ENCODE measurements at regions not wholly inside any gene's neighbourhood (a gene's known extent, or its start where the extent isn't known, plus 50 kb on each side); places are given as distances from the start of the nearest gene placed in this dataset.
"Not testable (repeated sequence)": the region's sequence is repeated elsewhere in the genome, so short reads cannot be mapped to it uniquely, and the experiment has no call there.

DNA sequence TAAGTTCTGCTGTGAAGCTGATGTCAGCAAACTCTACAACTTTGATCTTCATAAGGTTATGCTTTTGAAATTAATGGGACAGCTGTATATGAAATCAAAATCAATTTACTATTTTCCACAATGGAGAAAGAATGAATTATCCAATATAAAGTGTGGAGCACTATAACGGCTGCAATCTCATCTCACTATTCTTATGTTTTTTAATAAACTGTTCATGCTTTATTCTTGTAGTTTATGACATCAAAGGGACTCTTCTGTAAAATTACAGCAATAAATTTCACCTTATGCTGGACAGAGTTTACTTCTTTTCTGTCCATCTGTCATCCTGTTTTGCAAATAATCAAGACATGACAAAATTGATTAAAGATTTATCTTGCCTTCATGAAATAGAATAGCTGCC is 192.5 kb downstream of the TECRL start:
- no peak for DNase-seq (ENCODE audit: low read depth in 4 of 4, low spot score in 3 of 4)

DNA sequence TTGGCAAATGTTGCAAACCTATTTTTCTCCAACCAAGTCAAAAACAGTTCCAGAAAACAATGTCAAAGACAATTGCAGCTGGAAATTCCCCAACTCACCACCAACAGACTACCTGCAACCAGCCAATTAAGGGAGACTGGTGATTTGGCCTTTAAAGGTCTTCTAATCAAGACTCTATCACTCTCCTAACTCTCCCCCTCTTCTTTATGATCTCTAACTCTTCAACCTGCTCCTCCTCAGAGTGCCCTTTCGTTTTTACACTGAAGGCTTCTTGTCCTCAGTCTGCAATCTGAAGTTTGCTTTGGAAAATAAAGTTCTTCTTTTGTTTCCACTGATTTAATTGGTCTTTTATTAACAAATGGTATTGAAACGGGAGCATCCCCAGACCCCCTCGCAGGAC is 203.9 kb downstream of the TECRL start:
- DNase-seq (ENCODE audit: low read depth in 4 of 4, low spot score in 3 of 4) = no peak

DNA sequence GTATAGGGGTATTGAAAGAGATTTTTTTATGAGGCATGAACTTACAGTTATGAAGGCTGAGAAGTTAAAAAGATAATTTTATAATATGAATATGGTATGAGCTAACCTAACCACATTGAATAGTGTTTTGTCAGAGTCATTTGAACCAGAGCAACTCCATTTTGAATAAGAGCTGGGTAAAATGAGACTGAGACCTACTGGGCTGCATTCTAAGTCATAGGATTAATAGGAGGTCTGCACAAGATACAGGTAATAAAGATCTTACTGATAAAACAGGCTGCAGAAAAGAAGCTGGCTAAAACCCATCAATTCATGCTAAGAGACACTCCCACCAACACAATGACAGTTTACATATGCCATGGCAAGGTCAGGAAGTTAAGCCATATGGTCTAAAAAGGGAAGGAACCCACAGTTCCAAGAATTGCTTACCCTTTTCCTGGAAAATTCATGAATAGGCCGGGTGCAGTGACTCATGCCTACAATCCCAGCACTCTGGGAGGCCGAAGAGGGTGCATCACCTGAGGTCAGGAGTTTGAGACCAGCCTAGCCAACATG is 209.2 kb downstream of the TECRL start:
- no peak for DNase-seq (ENCODE audit: low read depth in 4 of 4, low spot score in 3 of 4)

DNA sequence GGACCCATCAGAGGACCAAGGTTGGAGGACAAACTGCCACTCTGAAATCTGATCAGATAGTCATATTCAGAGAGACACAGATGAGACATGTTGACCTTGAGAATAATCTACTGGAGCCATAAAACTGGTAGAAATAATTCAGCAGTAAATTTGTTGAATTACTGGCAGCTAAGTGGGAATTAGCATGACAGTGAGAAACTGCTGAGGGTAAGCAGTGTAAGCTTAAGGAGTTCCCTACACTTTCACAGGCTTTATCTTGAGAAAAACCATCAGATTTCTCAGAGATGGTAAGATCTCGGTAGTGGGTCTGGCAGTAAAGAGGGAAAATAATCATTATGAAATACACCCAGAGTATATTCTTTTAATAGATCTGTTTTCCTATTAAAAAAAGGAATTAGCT is 213.7 kb downstream of the TECRL start:
- DNase-seq (ENCODE audit: low read depth in 4 of 4, low spot score in 3 of 4) = no peak

DNA sequence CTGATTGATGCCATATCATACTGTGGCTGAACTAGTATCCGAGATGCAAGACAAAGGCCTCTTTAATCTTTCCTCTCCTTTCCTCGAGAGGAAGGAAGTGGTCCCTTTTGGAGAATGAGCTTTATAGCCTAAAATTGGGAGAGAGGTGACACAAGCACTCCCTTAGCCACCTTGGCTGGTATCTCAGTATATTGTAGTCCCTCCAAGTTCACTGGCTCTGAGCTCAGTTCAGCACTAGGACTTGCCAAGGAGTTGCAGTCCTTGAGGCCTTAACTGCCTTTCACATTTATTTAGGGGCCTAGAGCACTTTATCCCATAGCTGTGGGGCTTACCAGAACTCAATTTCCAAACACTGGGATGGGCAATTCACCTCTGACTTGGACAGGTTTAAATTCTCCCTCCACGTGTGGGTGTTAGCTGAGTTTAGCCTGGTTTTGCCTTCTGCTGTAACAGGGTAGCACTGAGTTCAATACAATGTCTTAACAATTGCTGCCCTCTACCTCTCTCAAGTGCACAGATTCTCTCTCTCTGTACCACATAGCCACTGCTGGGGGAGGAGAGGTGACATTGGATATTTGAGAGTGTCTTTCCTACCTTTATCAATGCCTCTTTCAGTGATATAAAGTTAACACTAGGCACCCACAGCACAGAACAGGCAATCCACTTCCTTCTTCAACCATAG is 216.4 kb downstream of the TECRL start:
- no peak for DNase-seq (ENCODE audit: low read depth in 4 of 4, low spot score in 3 of 4)

DNA sequence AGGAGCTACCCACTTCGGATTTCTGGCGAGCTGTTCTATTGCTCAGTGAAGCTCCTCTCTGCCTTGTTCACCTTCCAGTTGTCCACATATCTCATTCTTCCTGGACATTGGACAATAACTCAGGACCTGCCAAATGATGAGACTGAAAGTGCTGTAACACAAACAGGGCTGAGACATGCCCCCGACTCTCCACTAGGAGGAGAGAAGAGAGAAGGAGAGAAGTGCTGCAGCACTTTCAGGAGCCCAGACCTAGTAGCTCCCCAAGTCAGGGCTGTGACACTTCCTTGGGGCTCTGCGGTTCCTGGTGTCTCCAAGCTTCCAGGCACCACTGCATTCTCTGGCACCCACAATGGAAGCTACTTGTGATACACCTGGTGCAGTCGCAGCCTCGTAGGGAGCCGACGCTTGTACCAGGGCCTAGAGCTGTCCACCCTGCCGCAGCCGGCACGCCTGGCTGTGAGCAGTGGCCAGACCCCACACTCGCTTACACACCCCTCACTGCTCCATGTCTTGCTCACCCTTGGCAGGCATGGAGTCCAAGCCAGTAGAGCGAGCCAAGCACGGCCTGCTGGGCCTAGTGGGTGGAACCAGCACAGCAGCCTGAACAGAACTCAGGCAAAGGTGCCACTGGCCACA is 234.9 kb downstream of the TECRL start:
- no peak for DNase-seq (ENCODE audit: low read depth in 4 of 4, low spot score in 3 of 4)

DNA sequence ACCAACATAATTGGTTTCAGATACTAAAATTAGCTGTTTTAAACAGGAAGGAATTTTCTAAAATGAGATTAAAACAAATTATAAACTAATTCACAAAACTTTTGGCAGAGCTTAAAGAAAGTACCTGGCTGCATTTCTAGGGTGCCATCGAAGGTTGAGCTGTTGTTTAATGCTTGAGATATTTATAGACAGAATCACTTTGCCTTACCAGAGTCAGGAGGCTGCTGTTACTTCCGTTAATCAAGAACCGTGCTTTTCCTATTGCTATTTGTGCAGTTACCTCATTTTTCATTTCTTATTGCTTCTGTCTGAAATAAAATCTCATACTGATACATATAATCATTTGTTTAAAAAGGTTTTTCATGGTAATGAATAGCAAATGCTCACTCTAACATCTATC is 242.9 kb downstream of the TECRL start:
- DNase-seq (ENCODE audit: low read depth in 4 of 4, low spot score in 3 of 4) = no peak

DNA sequence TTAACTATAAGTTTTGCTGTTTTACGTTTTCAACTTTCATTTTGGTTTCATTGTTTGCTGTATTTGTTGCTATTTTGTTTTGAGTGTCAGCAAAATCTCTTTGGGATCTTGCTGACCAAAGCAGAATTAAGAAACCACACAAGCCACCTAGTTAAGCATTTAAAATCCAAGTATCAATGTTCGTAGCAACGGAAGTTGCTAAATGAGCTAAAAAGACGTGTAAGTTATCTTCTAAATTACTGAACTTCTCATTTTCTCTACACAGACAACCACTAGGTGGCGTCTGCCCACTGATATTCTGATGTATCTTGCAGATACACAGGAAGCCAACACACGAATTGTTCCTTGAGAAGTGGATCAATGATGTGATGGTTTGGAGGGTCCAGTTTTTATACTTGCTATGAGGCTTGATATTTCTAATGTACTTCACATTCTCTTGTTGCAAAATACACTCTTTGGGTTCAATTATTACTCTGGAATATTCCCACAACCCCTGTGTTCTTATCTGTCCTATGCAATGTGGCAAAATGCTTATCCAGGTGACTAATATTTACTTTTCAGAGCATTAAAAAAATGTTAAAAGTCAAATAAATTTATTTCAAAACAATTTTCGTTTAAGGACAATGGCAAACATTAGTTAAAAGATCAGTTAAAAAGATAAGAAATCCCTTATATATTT is 250.5 kb downstream of the TECRL start:
- DNase-seq (ENCODE audit: low read depth in 4 of 4, low spot score in 3 of 4) = peak in 3 of 4 donors; percentile 20 to 26 (median 24)

DNA sequence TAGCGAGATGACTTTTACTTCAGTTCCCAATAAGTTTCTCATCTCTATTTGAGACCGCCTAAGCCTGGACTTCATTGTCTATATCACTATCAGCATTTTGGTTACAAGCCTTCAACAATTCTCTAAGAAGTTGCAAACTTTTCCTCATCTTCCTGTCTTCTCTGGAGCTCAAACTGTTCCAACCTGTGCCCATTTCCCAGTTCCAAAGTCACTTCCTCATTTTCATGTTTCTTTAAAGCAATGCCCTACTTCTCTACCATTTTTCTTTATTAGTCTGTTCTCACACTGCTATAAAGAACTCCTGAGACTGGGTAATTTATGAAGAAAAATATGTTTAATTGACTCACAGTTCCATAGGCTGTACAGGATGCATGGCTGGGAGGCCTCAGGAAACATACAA is 251.9 kb downstream of the TECRL start:
- no peak for DNase-seq (ENCODE audit: low read depth in 4 of 4, low spot score in 3 of 4)

DNA sequence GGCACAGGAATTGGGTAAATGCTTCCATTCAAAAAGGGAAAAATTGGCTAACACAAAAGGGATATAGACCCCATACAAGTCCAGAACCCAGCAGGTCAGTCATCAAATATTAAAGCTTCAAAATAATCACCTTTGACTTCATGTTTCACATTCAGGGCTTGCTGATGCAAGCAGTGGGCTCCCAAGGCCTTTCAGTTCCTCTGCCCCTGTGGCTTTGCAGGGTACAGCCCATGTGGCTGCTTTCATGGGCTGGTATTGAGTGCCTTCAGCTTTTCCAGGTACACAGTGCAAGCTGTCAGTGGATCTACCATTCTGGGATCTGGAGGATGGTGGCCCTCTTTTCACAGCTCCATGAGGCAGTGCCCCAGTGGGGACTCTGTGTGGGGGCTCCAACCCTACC is 253.0 kb downstream of the TECRL start:
- no peak for DNase-seq (ENCODE audit: low read depth in 4 of 4, low spot score in 3 of 4)

DNA sequence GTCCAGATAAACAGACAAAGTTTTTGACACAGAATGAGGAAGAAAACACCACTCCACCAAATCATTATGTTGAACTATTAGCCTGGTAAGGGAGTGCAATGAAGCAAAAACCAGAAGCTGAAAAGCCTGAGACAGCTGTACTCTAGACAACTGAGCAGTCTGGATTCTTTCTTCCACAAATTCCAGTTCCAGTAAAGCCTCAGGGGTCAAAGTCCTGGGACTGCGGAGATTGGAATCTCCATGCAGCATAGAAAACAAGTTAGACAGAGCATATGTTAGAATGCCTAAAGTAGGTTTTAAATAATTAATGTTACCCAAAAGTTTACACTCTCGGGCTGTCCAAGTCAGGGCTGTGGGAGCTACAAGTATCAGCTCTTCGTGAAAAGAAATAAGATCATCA is 263.2 kb downstream of the TECRL start:
- no peak for DNase-seq (ENCODE audit: low read depth in 4 of 4, low spot score in 3 of 4)

DNA sequence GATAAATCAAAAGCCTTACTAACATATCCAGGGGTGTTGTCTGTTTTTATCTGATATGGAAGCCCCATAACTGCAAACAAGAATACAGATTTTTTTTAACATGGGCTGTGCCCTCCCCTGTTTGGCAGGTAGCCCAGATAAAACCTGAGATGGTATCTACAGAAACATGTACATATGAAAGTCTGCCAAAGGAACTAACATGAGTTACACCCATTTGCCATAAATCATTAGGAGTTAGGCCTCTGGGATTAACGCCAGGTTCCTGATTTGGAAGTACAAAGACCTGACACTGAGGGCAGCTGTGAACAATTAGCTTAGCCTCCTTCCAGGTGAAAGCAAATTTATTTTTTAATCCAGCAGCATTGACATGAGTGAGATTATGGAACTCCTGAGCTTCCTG is 264.3 kb downstream of the TECRL start:
- DNase-seq (ENCODE audit: low read depth in 4 of 4, low spot score in 3 of 4) = no peak

DNA sequence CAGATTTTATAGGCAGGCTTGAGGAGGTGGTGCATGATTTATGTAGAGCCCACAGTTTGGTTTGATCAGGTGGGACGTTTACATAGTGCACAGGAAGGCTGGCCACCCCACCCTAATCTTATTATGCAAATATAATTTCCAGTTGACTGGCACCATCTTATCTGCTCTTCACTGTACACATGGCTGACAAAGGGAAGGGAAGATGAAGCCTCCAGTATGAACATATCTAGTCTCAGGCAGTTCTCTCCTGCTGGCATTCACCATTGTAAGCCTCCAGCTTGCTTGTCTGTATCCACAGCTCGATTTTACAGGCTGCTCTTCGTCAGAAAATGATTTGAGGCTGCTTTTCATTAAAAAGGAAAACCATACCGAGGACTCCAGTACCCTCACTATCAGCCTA is 278.3 kb downstream of the TECRL start:
- DNase-seq (ENCODE audit: low read depth in 4 of 4, low spot score in 3 of 4) = no peak

DNA sequence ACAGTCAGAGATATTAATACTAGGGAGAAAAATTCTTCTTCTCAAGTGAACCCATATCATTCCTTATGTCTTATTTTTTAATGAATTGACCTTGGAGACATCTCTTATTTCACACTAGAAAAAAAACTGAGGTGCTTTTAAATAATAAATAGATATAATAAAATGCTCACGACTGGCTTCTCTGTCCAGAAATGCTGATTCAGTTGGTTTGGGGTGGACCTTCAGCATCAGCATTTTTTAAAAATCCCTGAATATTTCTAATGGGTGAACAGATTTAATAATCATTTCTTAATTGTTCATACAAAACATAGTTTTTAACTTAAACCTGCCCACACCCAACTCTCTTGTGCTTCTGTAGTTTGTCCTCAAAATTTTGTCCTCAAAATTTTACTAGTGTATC is 283.9 kb downstream of the TECRL start:
- no peak for DNase-seq (ENCODE audit: low read depth in 4 of 4, low spot score in 3 of 4)

DNA sequence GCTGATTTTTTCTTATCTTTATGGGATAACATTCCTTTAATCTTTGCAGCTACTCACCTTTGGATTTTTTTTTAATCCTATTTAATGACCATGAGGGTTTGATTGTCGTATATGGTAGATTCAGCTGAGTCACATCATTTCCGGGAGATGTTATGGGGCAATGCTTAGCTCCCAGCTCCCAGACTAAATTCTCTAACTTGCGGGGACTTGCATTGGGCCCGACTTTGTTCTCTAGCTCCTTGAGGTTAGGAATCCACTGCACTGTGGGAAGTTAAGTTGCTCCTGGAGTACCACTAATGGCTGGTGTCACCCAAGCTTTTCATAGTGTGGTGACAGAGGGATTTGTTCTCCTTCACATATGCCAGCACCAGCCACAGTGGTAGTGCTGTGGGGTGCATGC is 287.4 kb downstream of the TECRL start:
- no peak for DNase-seq (ENCODE audit: low read depth in 4 of 4, low spot score in 3 of 4)

DNA sequence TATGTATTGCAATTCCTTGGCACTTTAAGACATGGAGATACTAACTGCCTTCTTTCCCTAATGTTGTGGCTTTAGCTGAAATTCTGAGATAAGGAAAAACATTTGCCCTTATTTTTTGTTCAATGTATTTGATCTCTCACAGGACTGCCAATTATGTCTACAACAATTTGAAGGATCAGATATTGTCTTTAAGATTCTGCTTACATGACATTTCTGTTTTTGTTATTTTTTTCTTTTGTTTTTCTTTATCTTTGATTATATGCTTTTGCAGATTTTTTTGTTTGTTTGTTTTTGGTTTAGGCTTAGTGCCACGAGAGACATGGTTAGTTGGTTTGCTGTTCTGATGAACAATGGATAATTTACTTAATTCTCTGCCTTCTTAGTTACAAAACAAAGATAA is 303.3 kb downstream of the TECRL start:
- no peak for DNase-seq (ENCODE audit: low read depth in 4 of 4, low spot score in 3 of 4)

DNA sequence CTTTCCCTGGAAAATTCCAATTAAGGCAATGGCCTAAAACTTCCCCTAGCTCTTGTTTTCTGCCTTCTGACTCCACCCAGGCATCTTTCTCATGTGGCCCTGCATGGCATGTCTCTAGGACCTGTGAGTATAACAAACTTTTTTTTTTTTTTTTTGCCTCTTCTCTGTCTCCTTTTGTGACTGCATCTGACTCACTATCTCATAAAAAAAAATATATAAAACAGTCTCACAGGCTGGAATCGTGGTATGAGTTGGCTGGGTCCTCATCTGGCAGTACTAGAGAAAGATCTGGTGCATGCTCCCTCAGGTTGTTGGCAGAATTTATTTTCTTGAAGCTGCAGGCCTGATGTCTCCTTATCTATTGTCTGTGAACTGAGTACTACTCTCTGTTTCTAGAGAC is 313.9 kb downstream of the TECRL start:
- DNase-seq (ENCODE audit: low read depth in 4 of 4, low spot score in 3 of 4) = no peak

DNA sequence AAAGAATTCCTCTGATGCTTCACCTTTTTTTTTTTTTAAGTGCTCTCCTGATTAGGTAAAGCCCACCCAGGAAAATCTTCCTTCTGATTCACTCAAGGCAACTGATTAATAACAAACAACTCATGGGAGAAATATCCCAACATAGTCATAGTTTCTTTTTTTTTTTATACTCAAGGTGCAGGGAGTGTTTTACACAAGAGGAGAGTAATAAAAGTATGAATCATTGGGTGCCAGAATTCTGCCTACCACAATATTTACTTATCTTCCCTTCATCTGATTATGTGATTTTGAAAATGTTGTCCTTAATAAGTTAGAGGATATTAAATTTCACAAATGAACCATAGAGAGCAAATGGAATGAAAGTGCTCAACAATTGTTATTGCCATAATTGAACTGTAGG is 329.9 kb downstream of the TECRL start:
- no peak for DNase-seq (ENCODE audit: low read depth in 4 of 4, low spot score in 3 of 4)

DNA sequence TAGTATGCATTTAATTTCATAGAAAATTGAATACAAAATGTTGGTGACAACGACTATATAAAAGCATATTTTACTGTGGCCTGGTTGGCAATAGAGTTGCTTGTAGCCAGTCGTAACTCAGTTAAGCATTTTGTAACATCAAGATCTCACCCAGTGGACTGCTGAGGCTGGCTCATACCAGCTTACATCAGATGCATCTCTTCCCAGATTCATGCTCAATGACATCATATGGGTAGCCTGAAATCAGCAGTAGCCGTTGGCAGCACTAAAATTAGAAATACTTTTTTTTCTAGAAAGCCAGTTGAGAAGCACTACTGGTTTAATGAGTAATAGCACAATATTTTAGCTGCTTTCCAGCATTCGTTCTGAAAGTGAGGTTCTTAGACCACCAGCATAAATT is 341.2 kb downstream of the TECRL start:
- DNase-seq (ENCODE audit: low read depth in 4 of 4, low spot score in 3 of 4) = no peak

DNA sequence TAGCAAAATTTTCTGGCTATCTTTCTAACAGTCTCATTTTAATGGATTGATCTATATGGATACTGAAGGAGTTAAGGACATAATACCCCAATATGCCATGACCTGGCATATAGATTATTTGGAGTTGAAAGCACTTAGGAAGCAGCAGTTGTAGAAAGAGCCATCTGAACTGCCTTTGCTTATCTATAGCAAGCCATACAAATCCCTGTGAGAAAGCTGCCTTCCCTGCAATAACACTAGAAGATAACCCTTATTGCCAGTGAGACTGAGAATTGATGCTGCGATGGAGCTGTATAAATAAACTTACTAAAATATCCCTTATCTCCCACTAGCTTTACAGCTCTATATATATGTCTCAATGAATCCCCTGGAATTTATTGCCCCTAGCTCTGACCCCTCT is 346.3 kb downstream of the TECRL start:
- no peak for DNase-seq (ENCODE audit: low read depth in 4 of 4, low spot score in 3 of 4)

DNA sequence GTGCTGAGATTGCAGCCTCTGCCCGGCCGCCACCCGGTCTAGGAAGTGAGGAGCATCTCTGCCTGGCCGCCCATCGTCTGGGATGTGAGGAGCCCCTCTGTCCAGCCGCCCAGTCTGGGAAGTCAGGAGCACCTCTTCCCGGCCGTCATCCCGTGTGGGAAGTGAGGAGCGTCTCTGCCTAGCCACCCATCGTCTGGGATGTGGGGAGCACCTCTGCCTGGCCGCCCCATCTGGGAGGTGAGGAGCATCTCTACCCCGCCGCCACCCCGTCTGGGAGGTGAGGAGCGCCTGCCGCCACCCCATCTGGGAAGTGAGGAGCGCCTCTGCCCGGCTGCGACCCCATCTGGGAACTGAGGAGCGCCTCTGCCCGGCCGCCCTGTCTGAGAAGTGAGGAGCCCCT is 372.2 kb downstream of the TECRL start:
- not testable (repeated sequence) for DNase-seq (ENCODE audit: low read depth in 4 of 4, low spot score in 3 of 4)

DNA sequence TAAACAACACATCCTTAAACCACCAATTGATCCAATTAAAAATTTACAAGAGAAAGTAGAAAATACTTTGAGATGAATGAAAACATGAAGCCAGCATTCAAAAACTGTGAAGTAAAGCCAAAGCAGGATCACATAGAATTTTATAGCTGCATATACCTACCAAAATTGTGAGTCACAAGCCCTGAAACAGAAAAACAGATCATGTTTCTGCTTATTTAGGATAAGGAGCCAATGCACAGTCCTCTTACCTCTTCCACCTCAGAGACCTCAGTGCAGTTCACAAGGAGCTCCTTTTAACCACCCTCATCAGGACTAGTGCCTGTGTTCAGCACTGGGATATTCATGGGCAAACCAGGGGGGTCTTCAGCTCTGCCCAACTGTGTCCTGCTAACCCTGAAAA is 386.7 kb downstream of the TECRL start:
- DNase-seq (ENCODE audit: low read depth in 4 of 4, low spot score in 3 of 4) = no peak

Data from left renal pelvis (tissue), 4 donors.